Hepatocyte (in vitro differentiated cells): ENCODE measurements at regions not wholly inside any gene's neighbourhood (a gene's known extent, or its start where the extent isn't known, plus 50 kb on each side); places are given as distances from the start of the nearest gene placed in this dataset.

Source experiments
- DNase-seq: peaks from one replicate; pipeline ENCODE4 v3.0.0-alpha.2; 2016; ENCODE audit warnings: low spot score
- H2AFZ ChIP-seq: fragments of 200-600 bp; sonication (generic); 2 replicates; pipeline ENCODE4 v1.6.0; 2016; ENCODE audit warnings: antibody characterized with exemption, mild to moderate bottlenecking
- H3K27ac ChIP-seq: fragments of 200-600 bp; sonication (generic); 2 replicates; pipeline ENCODE4 v1.5.1; 2016; ENCODE audit warnings: mild to moderate bottlenecking
- H3K27me3 ChIP-seq: fragments of 200-600 bp; sonication (generic); 2 replicates; pipeline ENCODE4 v1.6.1; 2016
- H3K36me3 ChIP-seq: fragments of 200-600 bp; sonication (generic); replicated peaks from 2 replicates; pipeline ENCODE4 v1.5.1; 2016; ENCODE audit warnings: low read depth; ENCODE audit not compliant: insufficient read depth
- H3K4me1 ChIP-seq: fragments of 200-600 bp; sonication (generic); 2 replicates; pipeline ENCODE4 v1.5.1; 2016; ENCODE audit warnings: mild to moderate bottlenecking, moderate library complexity; ENCODE audit not compliant: insufficient read depth
- H3K4me2 ChIP-seq: fragments of 200-600 bp; sonication (generic); 2 replicates; pipeline ENCODE4 v1.6.0; 2016
- H3K4me3 ChIP-seq: fragments of 200-600 bp; sonication (generic); 2 replicates; pipeline ENCODE4 v1.5.1; 2016; ENCODE audit warnings: mild to moderate bottlenecking
- H3K79me2 ChIP-seq: fragments of 200-600 bp; sonication (generic); 2 replicates; pipeline ENCODE4 v1.6.0; 2017; ENCODE audit warnings: mild to moderate bottlenecking
- H3K9me2 ChIP-seq: fragments of 200-600 bp; sonication (generic); replicated peaks from 2 replicates; pipeline ENCODE4 v1.6.0; 2017; ENCODE audit warnings: mild to moderate bottlenecking; ENCODE audit not compliant: insufficient read depth
- H3K9me3 ChIP-seq: fragments of 200-600 bp; sonication (generic); 2 replicates; pipeline ENCODE4 v1.5.1; 2016; ENCODE audit warnings: low read depth, mild to moderate bottlenecking
- H4K20me1 ChIP-seq: fragments of 200-600 bp; sonication (generic); 2 replicates; pipeline ENCODE4 v1.6.0; 2016; ENCODE audit warnings: mild to moderate bottlenecking; ENCODE audit not compliant: insufficient read depth, poor library complexity, severe bottlenecking
- EZH2 ChIP-seq: fragments of 200-600 bp; sonication (generic); IDR thresholded peaks from 2 replicates; pipeline ENCODE4 v1.6.1; 2016; ENCODE audit warnings: antibody characterized with exemption, mild to moderate bottlenecking, borderline replicate concordance
- EZH2phosphoT487 ChIP-seq: fragments of 200-600 bp; sonication (generic); IDR thresholded peaks from one replicate; pipeline ENCODE4 v1.6.1; 2018; ENCODE audit warnings: antibody characterized with exemption, mild to moderate bottlenecking, low read depth, moderate library complexity; ENCODE audit not compliant: unreplicated experiment, severe bottlenecking
- WGBS: methylation state at CpG from one replicate; pipeline ENCODE4 v1.1.6; 2016; ENCODE audit warnings: low lambda C conversion rate; ENCODE audit errors: missing lambda C conversion rate; 5-methylcytosine and 5-hydroxymethylcytosine counted together
- TF ChIP-seq, protein P1 (sequence below): fragments of 200-600 bp; sonication (generic); IDR thresholded peaks from 2 replicates; pipeline ENCODE4 v1.5.1; 2016; ENCODE audit warnings: antibody characterized with exemption, mild to moderate bottlenecking; ENCODE audit not compliant: poor library complexity

DNA sequence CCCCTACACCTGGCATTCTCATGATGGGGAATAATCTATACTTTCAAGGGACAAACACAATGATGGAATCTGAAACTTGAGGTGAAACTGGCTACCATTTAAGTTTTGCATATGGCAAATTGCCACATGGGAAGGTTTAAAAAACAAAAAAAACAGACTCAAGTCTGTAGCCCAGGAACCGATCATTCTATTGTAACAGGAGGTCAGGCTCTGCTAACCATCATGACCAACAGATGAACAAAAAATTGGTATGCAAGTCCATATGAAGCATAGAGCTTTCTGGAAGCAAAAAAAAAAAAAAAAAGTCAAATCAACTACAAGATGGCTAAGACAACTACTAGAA, 594.3 kb upstream of the DIPK2B start:
- Histone ChIP-seq H3K4me1 (no peaks in the 10 kb centered on the region), H4K20me1 (no peaks in the 10 kb centered on the region), H3K9me3 (no peaks in the 10 kb centered on the region), H3K36me3 (no peaks in the 10 kb centered on the region), H3K4me2 (no peak overlapping the region), H3K27ac (no peak overlapping the region), H2AFZ (no peak overlapping the region), H3K79me2 (peaks cover 25% of the 10 kb centered on the region), H3K27me3 (no peaks in the 10 kb centered on the region), H3K4me3 (no peak overlapping the region), H3K9me2 (no peaks in the 10 kb centered on the region)
- no peak for TF ChIP-seq EZH2
- TF ChIP-seq, protein P1, sequence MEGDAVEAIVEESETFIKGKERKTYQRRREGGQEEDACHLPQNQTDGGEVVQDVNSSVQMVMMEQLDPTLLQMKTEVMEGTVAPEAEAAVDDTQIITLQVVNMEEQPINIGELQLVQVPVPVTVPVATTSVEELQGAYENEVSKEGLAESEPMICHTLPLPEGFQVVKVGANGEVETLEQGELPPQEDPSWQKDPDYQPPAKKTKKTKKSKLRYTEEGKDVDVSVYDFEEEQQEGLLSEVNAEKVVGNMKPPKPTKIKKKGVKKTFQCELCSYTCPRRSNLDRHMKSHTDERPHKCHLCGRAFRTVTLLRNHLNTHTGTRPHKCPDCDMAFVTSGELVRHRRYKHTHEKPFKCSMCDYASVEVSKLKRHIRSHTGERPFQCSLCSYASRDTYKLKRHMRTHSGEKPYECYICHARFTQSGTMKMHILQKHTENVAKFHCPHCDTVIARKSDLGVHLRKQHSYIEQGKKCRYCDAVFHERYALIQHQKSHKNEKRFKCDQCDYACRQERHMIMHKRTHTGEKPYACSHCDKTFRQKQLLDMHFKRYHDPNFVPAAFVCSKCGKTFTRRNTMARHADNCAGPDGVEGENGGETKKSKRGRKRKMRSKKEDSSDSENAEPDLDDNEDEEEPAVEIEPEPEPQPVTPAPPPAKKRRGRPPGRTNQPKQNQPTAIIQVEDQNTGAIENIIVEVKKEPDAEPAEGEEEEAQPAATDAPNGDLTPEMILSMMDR: no peak
- no peak for TF ChIP-seq EZH2phosphoT487
- DNase-seq: no peak
- 81% methylated on average over 1 of the region's 1 CpG for WGBS

DNA sequence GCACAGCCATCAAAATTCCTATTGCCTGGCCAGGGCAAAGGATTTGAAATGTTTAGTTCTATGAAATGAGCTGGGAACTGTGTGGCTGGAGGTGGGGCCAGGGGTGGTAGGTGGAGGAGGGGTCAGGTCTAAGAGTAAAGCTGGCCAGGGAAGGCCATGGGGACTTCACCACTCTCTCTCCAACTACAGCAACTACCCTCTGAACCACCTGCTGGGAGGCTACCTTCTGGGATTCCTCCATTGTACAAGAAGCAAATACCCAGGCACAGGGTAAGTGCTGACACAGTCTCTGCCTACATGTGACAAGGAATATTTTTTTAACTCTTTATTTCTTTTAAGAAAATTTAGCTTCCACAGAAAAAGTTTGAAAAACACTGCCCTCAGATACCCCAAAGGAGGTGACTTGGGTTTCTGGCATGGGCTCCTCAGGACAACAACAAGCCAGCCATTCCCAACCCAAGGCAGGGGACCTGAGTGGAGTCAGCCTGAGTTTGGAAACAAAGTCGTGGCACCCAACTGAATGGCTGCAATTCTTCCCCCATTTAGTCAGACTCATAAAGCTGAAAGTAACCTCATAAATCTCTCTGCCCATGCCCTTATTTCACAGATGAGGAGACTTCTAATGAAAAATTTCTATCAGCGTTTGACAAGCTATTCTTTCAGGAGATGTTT, 593.8 kb upstream of the DIPK2B start:
- no peak for TF ChIP-seq EZH2phosphoT487
- TF ChIP-seq, protein P1: no peak
- TF ChIP-seq EZH2: no peak
- Histone ChIP-seq H3K36me3 (no peaks in the 10 kb centered on the region), H3K9me3 (no peaks in the 10 kb centered on the region), H3K4me1 (no peaks in the 10 kb centered on the region), H3K79me2 (peaks cover 26% of the 10 kb centered on the region), H3K27ac (no peak overlapping the region), H2AFZ (no peak overlapping the region), H3K9me2 (no peaks in the 10 kb centered on the region), H3K4me3 (no peak overlapping the region), H4K20me1 (no peaks in the 10 kb centered on the region), H3K27me3 (no peaks in the 10 kb centered on the region), H3K4me2 (no peak overlapping the region)
- no peak for DNase-seq
- 75% methylated on average over 2 of the region's 2 CpGs for WGBS

DNA sequence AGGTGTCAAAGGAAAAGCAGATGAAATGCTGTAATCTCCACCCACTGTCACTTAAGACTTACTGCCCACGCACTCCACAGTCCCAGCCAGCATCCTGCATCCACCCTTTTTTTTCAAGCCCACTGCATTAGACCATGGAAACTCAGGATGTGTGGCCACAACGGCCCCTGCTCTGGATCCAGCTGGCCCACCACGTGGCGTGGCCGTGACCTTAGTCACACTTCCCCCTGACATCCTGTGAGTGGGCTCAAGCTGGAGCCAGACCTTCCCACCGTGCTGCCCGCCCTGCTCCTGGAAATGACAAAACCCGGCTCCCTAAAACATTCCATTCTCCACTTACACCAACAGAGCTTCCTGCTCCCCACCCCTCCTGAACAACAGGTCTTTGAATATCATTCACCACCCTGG, 588.3 kb upstream of the DIPK2B start:
- Histone ChIP-seq H4K20me1 (no peaks in the 10 kb centered on the region), H3K4me2 (no peak overlapping the region), H3K9me2 (no peaks in the 10 kb centered on the region), H3K9me3 (no peaks in the 10 kb centered on the region), H3K4me3 (no peak overlapping the region), H3K27me3 (no peaks in the 10 kb centered on the region), H3K79me2 (peaks cover 40% of the 10 kb centered on the region), H2AFZ (no peak overlapping the region), H3K4me1 (no peaks in the 10 kb centered on the region), H3K36me3 (no peaks in the 10 kb centered on the region), H3K27ac (no peak overlapping the region)
- 69% methylated on average over 8 of the region's 8 CpGs for WGBS
- no peak for TF ChIP-seq EZH2phosphoT487
- no peak for DNase-seq

DNA sequence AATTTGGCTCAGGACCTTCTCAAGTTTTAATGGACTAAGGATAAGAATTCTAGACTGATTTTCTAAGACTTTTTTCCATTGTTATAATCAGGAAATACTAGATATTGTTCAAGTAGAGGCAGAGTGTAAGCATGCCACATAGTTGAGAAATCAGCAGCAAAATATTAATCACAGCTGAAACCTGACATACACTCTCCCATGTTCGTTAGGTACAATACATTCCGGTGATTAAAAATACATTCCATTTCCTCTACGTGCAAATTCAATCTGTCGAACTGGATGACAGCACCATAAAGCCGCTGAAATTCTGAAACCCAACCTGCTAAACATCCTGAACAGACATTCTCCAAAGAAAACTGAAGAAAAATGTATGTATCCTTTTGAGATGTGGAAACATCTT, 587.6 kb upstream of the DIPK2B start:
- Histone ChIP-seq H3K79me2 (peaks cover 40% of the 10 kb centered on the region), H3K9me3 (no peaks in the 10 kb centered on the region)

More for the DNA sequence above, 587.6 kb upstream of the DIPK2B start:
- Histone ChIP-seq H3K27me3 (no peaks in the 10 kb centered on the region), H4K20me1 (no peaks in the 10 kb centered on the region), H3K4me3 (no peak overlapping the region), H2AFZ (no peak overlapping the region), H3K4me1 (no peaks in the 10 kb centered on the region), H3K36me3 (no peaks in the 10 kb centered on the region), H3K9me2 (no peaks in the 10 kb centered on the region), H3K4me2 (no peak overlapping the region), H3K27ac (peak overlapping the region; percentile 6)
- no peak for DNase-seq
- WGBS: 69% methylated on average over 5 of the region's 5 CpGs
- TF ChIP-seq, protein P1: no peak
- TF ChIP-seq EZH2: no peak
